ENCODE measurements at regions not wholly inside any gene's neighbourhood (a gene's known extent, or its start where the extent isn't known, plus 50 kb on each side); places are given as distances from the start of the nearest gene placed in this dataset.

DNA sequence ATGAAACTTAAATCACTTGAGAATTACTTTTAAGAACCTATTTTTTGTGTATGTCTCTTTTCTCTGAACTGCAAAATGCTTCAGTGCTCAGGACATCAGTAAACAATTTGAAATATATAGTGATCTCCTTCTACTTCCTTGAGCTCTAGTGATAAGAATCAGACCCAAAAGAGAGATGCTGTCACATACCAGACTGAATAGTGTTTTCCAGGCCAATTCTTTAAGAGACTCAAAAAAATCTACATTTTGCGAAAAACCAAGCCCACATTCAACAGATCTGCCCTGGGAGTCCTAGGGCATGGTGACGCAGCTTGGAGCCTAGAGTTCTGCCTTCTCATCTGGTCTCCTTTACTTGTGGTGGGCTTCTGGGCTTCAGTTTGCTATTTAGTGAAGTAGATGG lies 72.1 kb upstream of the SLC13A1 start:
- TF ChIP-seq, protein P1, sequence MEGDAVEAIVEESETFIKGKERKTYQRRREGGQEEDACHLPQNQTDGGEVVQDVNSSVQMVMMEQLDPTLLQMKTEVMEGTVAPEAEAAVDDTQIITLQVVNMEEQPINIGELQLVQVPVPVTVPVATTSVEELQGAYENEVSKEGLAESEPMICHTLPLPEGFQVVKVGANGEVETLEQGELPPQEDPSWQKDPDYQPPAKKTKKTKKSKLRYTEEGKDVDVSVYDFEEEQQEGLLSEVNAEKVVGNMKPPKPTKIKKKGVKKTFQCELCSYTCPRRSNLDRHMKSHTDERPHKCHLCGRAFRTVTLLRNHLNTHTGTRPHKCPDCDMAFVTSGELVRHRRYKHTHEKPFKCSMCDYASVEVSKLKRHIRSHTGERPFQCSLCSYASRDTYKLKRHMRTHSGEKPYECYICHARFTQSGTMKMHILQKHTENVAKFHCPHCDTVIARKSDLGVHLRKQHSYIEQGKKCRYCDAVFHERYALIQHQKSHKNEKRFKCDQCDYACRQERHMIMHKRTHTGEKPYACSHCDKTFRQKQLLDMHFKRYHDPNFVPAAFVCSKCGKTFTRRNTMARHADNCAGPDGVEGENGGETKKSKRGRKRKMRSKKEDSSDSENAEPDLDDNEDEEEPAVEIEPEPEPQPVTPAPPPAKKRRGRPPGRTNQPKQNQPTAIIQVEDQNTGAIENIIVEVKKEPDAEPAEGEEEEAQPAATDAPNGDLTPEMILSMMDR (IDR thresholded peaks at IDR 0.05) = no peak
- TF ChIP-seq POLR2AphosphoS5 (IDR thresholded peaks at IDR 0.05) (no peak), POLR2A (IDR thresholded peaks at IDR 0.05) (no peak), EP300 (IDR thresholded peaks at IDR 0.05) (no peak)
